Left lung (tissue), 4 donors: ENCODE measurements at regions not wholly inside any gene's neighbourhood (a gene's known extent, or its start where the extent isn't known, plus 50 kb on each side); places are given as distances from the start of the nearest gene placed in this dataset.

Experiments used
- ATAC-seq: fragments of 200-7000 bp; cut with Tn5 transposase; one replicate; pipeline ENCODE4 v1.9.1; 2020; ENCODE audit warnings: moderate library complexity
- DNase-seq, 4 donors: peaks; one replicate each; pipeline ENCODE4 v3.0.0-alpha.2; 2013 to 2020
- H3K27ac ChIP-seq, 2 donors: fragments of 200-600 bp; sonication (generic) in 1 of 2; one replicate each; pipeline versions ENCODE4 v1.5.0 to v1.8.0; 2020 to 2021
- H3K27me3 ChIP-seq, 2 donors: fragments of 200-600 bp; sonication (generic) in 1 of 2; one replicate each; pipeline versions ENCODE4 v1.5.0 to v1.8.0; 2020 to 2021
- H3K36me3 ChIP-seq, 2 donors: fragments of 200-600 bp; sonication (generic) in 1 of 2; one replicate each; pipeline versions ENCODE4 v1.5.0 to v1.8.0; 2020 to 2021
- H3K4me1 ChIP-seq, 2 donors: fragments of 200-600 bp; one replicate each; pipeline ENCODE4 v1.8.0; 2021
- H3K4me3 ChIP-seq, 2 donors: fragments of 200-600 bp; sonication (generic) in 1 of 2; one replicate each; pipeline versions ENCODE4 v1.5.0 to v1.8.0; 2020 to 2021; ENCODE audit warnings: mild to moderate bottlenecking in 1 of 2
- H3K9me3 ChIP-seq, 2 donors: fragments of 200-600 bp; sonication (generic) in 1 of 2; one replicate each; pipeline versions ENCODE4 v1.5.0 to v1.8.0; 2020 to 2021
- intact Hi-C, 2 donors: fragments of 100-400 bp; cut with DNase I; formaldehyde crosslinking; loops; one replicate each; pipeline versions ENCODE4 v1.11.2 to v1.14.2; 2022
- TF ChIP-seq, protein P1 (sequence below), 2 donors: fragments of 200-600 bp; sonication (generic) in 1 of 2; IDR thresholded peaks; one replicate each; pipeline versions ENCODE4 v1.5.0 to v1.8.0; 2021; ENCODE audit warnings: antibody characterized with exemption in 2 of 2
- donor health status: DM: no; HTN: yes; CAD: no.
- donor health status: DM: no; HTN: no; CAD: no.

DNA sequence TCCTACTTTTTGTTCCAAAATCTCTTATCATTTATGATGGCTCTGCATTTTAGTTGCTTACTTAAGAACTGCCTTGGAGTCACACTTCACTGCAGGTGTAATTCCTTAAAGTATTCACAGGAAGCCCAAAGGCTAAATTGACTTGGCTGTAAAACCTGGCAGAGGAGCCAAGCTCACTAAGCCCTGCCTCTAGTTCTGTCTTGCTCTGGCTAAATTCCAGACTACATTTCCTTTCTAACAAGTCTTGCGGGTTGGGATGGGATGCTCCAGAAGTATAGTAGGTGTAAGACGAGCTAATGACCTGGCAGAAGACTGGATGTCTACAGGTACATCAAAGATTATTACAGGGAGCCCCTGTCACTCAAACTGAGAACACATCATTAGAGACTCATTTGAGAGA, 924.0 kb upstream of the INTU start:
- Histone ChIP-seq H3K27ac (no peak overlapping the region), H3K4me1 (no peaks in the 10 kb centered on the region), H3K27me3 (no peaks in the 10 kb centered on the region), H3K36me3 (no peaks in the 10 kb centered on the region), H3K4me3 (no peak overlapping the region), H3K9me3 (no peaks in the 10 kb centered on the region)
- no peak for DNase-seq
- ATAC-seq: no peak
- TF ChIP-seq, protein P1, sequence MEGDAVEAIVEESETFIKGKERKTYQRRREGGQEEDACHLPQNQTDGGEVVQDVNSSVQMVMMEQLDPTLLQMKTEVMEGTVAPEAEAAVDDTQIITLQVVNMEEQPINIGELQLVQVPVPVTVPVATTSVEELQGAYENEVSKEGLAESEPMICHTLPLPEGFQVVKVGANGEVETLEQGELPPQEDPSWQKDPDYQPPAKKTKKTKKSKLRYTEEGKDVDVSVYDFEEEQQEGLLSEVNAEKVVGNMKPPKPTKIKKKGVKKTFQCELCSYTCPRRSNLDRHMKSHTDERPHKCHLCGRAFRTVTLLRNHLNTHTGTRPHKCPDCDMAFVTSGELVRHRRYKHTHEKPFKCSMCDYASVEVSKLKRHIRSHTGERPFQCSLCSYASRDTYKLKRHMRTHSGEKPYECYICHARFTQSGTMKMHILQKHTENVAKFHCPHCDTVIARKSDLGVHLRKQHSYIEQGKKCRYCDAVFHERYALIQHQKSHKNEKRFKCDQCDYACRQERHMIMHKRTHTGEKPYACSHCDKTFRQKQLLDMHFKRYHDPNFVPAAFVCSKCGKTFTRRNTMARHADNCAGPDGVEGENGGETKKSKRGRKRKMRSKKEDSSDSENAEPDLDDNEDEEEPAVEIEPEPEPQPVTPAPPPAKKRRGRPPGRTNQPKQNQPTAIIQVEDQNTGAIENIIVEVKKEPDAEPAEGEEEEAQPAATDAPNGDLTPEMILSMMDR (IDR thresholded peaks at IDR 0.05): no peak
- intact Hi-C loops: no loop called here

DNA sequence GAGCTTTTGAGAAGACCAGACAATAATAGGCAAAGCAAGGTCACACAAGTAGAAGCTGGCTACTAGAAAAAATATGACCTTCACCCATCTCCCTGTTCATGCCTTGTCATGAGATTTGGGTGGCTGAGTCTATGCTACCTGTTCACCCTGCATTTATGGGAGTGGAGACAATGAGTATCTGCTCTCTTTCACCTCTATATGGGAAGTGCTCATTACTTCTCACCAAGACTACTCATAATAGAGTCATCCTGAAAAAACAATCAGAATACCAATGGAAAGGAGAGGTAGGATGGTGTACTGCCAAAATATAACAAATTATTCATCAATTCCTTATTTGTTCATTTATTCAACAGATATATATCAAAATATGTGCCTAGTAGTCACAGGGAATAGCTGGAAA, 921.8 kb upstream of the INTU start:
- Histone ChIP-seq H3K36me3 (no peaks in the 10 kb centered on the region), H3K27ac (no peak overlapping the region), H3K27me3 (no peaks in the 10 kb centered on the region), H3K9me3 (no peaks in the 10 kb centered on the region), H3K4me3 (no peak overlapping the region), H3K4me1 (no peaks in the 10 kb centered on the region)
- TF ChIP-seq, protein P1 (IDR thresholded peaks at IDR 0.05): no peak
- no peak for ATAC-seq
- intact Hi-C loops: no loop called here
- no peak for DNase-seq

DNA sequence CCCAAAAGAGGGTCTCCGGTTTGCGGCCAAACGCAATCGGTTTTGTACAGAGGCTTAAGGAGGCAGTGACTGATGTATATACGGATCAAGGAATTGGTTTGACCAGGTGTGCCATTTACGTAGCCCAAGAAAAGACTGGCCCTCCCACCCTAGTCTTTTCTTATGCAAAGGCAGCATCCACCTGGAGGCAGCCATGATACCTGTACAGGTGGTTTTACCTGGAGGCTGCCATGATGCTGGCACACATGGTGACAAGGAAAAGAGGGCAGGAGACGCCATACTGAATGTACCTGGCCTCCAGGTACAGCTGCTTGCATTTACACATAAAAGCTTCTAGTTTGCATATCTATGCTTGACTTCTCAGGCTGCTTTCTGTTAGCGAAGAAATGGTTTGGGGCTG, 917.7 kb upstream of the INTU start:
- DNase-seq (no peak), ATAC-seq (no peak)
- H3K36me3 ChIP-seq: no peaks in the 10 kb centered on the region
- intact Hi-C loops: no loop called here
- no peaks in the 10 kb centered on the region for H3K4me1 ChIP-seq
- no peaks in the 10 kb centered on the region for H3K27me3 ChIP-seq
- no peak overlapping the region for H3K27ac ChIP-seq
- TF ChIP-seq, protein P1 (IDR thresholded peaks at IDR 0.05): no peak
- H3K4me3 ChIP-seq: no peak overlapping the region
- H3K9me3 ChIP-seq: no peaks in the 10 kb centered on the region

DNA sequence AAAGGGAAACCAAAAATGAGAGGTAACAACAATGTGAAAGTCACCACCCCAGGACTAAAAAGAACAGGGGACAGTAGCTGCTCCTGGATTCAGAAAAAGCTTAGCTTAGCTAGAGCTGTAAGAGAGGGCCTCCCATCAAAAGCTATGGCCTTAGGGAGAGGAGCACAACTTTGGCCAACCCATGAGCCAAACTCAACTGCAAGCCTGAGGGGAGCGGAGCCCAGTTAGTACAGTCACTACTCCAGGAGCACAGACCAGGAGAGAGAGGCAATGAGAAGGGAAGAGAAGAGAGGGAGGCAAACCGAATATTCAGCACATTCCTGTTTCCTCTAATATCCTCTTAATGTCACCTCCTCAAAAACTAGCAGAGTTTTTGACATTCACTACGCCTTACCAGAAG, 917.1 kb upstream of the INTU start:
- Histone ChIP-seq H3K4me3 (no peak overlapping the region), H3K36me3 (no peaks in the 10 kb centered on the region), H3K4me1 (no peaks in the 10 kb centered on the region), H3K9me3 (no peaks in the 10 kb centered on the region), H3K27ac (no peak overlapping the region), H3K27me3 (no peaks in the 10 kb centered on the region)
- TF ChIP-seq, protein P1 (IDR thresholded peaks at IDR 0.05): no peak
- no peak for DNase-seq
- intact Hi-C loops: no loop called here
- no peak for ATAC-seq

DNA sequence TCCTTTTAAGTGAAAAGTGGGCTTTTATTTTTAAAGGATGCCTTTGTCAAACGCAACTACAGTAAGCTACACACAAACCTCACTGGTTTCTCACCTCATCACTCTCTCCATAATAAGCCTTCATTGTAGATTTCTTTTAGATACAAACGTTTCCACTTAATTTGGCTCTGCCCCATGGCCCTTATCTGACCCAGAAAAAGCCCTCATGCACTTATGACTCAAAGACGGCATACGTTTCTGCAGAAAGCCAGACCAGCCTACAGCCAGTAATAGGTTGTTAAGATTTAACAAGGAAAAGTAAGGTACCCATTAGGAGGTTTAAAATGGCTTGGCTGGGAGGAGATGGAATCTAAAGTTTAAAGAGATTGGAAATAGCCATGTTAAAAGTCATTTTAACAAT, 914.6 kb upstream of the INTU start:
- no peaks in the 10 kb centered on the region for H3K36me3 ChIP-seq

More for the DNA sequence above, 914.6 kb upstream of the INTU start:
- Histone ChIP-seq H3K27me3 (no peaks in the 10 kb centered on the region), H3K4me1 (no peaks in the 10 kb centered on the region), H3K9me3 (no peaks in the 10 kb centered on the region), H3K4me3 (no peak overlapping the region), H3K27ac (no peak overlapping the region)
- ATAC-seq (no peak), DNase-seq (peak in 2 of 4 donors; percentile 49 to 71)
- intact Hi-C loops: no loop called here
- TF ChIP-seq, protein P1 (IDR thresholded peaks at IDR 0.05): no peak
